ENCODE measurements at regions not wholly inside any gene's neighbourhood (a gene's known extent, or its start where the extent isn't known, plus 50 kb on each side); places are given as distances from the start of the nearest gene placed in this dataset.

DNA sequence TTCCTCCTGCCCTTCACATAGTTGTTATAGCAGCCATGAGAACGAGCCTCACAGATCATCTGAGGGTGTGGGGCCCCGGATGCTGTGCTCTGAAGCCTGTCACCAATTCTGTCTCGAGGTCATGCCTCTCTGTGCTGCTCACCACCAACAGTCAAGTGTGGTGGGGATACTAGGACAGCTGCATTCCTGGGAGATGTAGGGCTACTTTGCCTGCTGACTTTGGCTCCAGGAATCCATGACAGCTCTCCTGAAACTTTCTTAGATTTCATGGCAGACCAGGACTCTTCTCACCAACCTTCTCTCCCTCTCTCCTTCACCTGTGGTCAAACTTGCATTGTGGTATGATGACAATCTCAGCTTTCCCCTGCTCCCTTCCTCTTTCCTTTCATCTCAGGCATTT, 395.9 kb downstream of the PSAT1 start:
- FAIRE-seq: no peak
- no peak for DNase-seq (ENCODE audit: low read depth in 1 of 2, low spot score in 1 of 2)
- ChIA-PET CTCF (no interaction called here), POLR2A (no interaction called here)
- Histone ChIP-seq H3K4me2 (no peak overlapping the region), H3K27ac (no peak overlapping the region), H3K4me3 (no peak overlapping the region), H3K9me3 (no peaks in the 10 kb centered on the region), H3K4me1 (no peaks in the 10 kb centered on the region)
- no peak for ATAC-seq
- no peak for TF ChIP-seq KDM1A (IDR thresholded peaks at IDR 0.05; ENCODE audit: low read depth)
- no peak for TF ChIP-seq ZFP36 (IDR thresholded peaks at IDR 0.05; ENCODE audit: borderline replicate concordance, partially characterized antibody)
- TF ChIP-seq HES2 (IDR thresholded peaks at IDR 0.05): no peak
- no peak for TF ChIP-seq HOXB13 (CRISPR knock-in tag; IDR thresholded peaks at IDR 0.05; ENCODE audit: low read depth)
- no peak for TF ChIP-seq RCOR1 (IDR thresholded peaks at IDR 0.05; ENCODE audit: low read depth, low read length)
- no peak for TF ChIP-seq HOXA7 (CRISPR knock-in tag; IDR thresholded peaks at IDR 0.05)
- no peak for TF ChIP-seq RARB (CRISPR knock-in tag; IDR thresholded peaks at IDR 0.05)
- TF ChIP-seq RFX5 (IDR thresholded peaks at IDR 0.05): no peak
- no peak for TF ChIP-seq CHD4 (IDR thresholded peaks at IDR 0.05; ENCODE audit: borderline replicate concordance)
- no peak for TF ChIP-seq HOXB5 (CRISPR knock-in tag; IDR thresholded peaks at IDR 0.05)
- no peak for TF ChIP-seq FOSL2 (IDR thresholded peaks at IDR 0.05)
- no peak for TF ChIP-seq FOSL2 (CRISPR knock-in tag; IDR thresholded peaks at IDR 0.05)
- TF ChIP-seq NPAS2 (CRISPR knock-in tag; IDR thresholded peaks at IDR 0.05; ENCODE audit: borderline replicate concordance): no peak
- TF ChIP-seq, protein P1, sequence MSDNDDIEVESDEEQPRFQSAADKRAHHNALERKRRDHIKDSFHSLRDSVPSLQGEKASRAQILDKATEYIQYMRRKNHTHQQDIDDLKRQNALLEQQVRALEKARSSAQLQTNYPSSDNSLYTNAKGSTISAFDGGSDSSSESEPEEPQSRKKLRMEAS (IDR thresholded peaks at IDR 0.05): no peak
- no peak for TF ChIP-seq HEYL (CRISPR knock-in tag; IDR thresholded peaks at IDR 0.05)
- no peak for TF ChIP-seq POLR2AphosphoS2 (conservative IDR thresholded peaks at IDR 0.05; ENCODE audit: low read length)
- 67% methylated on average over 3 of the region's 3 CpGs for WGBS (ENCODE audit: missing lambda C conversion rate)

GRCh38 chr9:78694974-78695373, 398.0 kb downstream of the PSAT1 start:
- ATAC-seq: no peak
- ChIA-PET CTCF (interaction anchor here (0.9 to 2.0 kb wide), 2 partner anchors 13 to 540 kb away, joined by 3 to 8 read pairs; no protein-coding TSS in a partner anchor), POLR2A (no interaction called here)
- no peaks in the 10 kb centered on the region for H3K9me3 ChIP-seq
- 85% methylated on average over 7 of the region's 7 CpGs for WGBS (ENCODE audit: missing lambda C conversion rate)
- no peak overlapping the region for H3K4me2 ChIP-seq
- H3K27ac ChIP-seq: no peak overlapping the region
- no peak for FAIRE-seq
- no peaks in the 10 kb centered on the region for H3K4me1 ChIP-seq
- H3K4me3 ChIP-seq: no peak overlapping the region
- no peak for TF ChIP-seq RARB (CRISPR knock-in tag; IDR thresholded peaks at IDR 0.05)
- TF ChIP-seq RNF2 (IDR thresholded peaks at IDR 0.05; ENCODE audit: borderline replicate concordance, low read depth): no peak
- TF ChIP-seq MYC (IDR thresholded peaks at IDR 0.05; ENCODE audit: borderline replicate concordance, low read length): no peak
- TF ChIP-seq FOSL2 (IDR thresholded peaks at IDR 0.05): no peak
- TF ChIP-seq FOSL2 (CRISPR knock-in tag; IDR thresholded peaks at IDR 0.05): no peak
- no peak for TF ChIP-seq MAFK (IDR thresholded peaks at IDR 0.05; ENCODE audit: partially characterized antibody)
- no peak for TF ChIP-seq ZFP36 (IDR thresholded peaks at IDR 0.05; ENCODE audit: borderline replicate concordance, partially characterized antibody)
- no peak for TF ChIP-seq HOXB5 (CRISPR knock-in tag; IDR thresholded peaks at IDR 0.05)
- TF ChIP-seq ESRRA (IDR thresholded peaks at IDR 0.05; ENCODE audit: borderline replicate concordance, low read length): no peak
- TF ChIP-seq FOXS1 (CRISPR knock-in tag; IDR thresholded peaks at IDR 0.05): no peak
- no peak for TF ChIP-seq JUN (IDR thresholded peaks at IDR 0.05)
- no peak for TF ChIP-seq SMC3 (IDR thresholded peaks at IDR 0.05)
- TF ChIP-seq POLR2AphosphoS2 (conservative IDR thresholded peaks at IDR 0.05; ENCODE audit: low read length): no peak
- TF ChIP-seq JUNB (IDR thresholded peaks at IDR 0.05): no peak
- TF ChIP-seq RCOR1 (IDR thresholded peaks at IDR 0.05; ENCODE audit: low read depth, low read length): no peak
- TF ChIP-seq CHD4 (IDR thresholded peaks at IDR 0.05; ENCODE audit: borderline replicate concordance): no peak
- no peak for DNase-seq (ENCODE audit: low read depth in 1 of 2, low spot score in 1 of 2)

DNA sequence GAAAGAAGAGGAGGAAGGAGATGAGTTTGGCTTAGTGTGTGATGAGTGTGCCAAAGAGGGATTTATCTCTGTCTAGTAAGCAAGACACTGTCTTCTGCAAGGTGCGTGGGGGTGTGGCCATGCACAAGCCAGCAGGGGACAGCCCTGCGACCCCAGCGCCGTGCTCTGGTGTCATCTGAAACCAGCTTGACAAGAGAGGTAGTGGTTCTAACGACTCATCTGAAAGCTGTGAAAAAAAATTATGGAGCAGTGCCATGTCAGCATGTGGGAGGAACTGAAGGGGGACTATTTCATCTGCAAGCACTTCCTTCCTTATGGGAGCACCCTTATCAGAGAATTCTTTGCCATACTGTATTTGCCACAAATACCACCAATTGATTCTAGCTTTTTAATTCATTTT, 398.6 kb downstream of the PSAT1 start:
- Histone ChIP-seq H3K4me2 (no peak overlapping the region), H3K9me3 (no peaks in the 10 kb centered on the region), H3K4me3 (no peak overlapping the region), H3K4me1 (no peaks in the 10 kb centered on the region), H3K27ac (no peak overlapping the region)
- POLR2A ChIA-PET: no interaction called here
- CTCF ChIA-PET: interaction anchor here (0.9 to 2.0 kb wide), 2 partner anchors 13 to 539 kb away, joined by 3 to 8 read pairs; no protein-coding TSS in a partner anchor
- no peak for TF ChIP-seq JUNB (IDR thresholded peaks at IDR 0.05)
- TF ChIP-seq FOXS1 (CRISPR knock-in tag; IDR thresholded peaks at IDR 0.05): no peak
- no peak for TF ChIP-seq HDAC2 (IDR thresholded peaks at IDR 0.05)
- TF ChIP-seq POLR2A (IDR thresholded peaks at IDR 0.05; ENCODE audit: low read length): no peak
- no peak for TF ChIP-seq EHF (CRISPR knock-in tag; IDR thresholded peaks at IDR 0.05)
- TF ChIP-seq GATA3 (IDR thresholded peaks at IDR 0.05; ENCODE audit: borderline replicate concordance): no peak
- no peak for TF ChIP-seq RCOR1 (IDR thresholded peaks at IDR 0.05; ENCODE audit: low read depth, low read length)
- TF ChIP-seq RNF2 (IDR thresholded peaks at IDR 0.05; ENCODE audit: borderline replicate concordance, low read depth): no peak
- no peak for TF ChIP-seq KDM5A (IDR thresholded peaks at IDR 0.05)
- TF ChIP-seq ZSCAN20 (CRISPR knock-in tag; IDR thresholded peaks at IDR 0.05): no peak
- no peak for TF ChIP-seq MAZ (IDR thresholded peaks at IDR 0.05; ENCODE audit: borderline replicate concordance, low read depth, low read length)
- TF ChIP-seq TFCP2L1 (CRISPR knock-in tag; IDR thresholded peaks at IDR 0.05): no peak
- no peak for TF ChIP-seq ZNF302 (CRISPR knock-in tag; IDR thresholded peaks at IDR 0.05)
- TF ChIP-seq TP53 (CRISPR knock-in tag; IDR thresholded peaks at IDR 0.05): no peak
- TF ChIP-seq, protein P2, sequence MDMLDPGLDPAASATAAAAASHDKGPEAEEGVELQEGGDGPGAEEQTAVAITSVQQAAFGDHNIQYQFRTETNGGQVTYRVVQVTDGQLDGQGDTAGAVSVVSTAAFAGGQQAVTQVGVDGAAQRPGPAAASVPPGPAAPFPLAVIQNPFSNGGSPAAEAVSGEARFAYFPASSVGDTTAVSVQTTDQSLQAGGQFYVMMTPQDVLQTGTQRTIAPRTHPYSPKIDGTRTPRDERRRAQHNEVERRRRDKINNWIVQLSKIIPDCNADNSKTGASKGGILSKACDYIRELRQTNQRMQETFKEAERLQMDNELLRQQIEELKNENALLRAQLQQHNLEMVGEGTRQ (IDR thresholded peaks at IDR 0.05): no peak
- TF ChIP-seq KDM1A (IDR thresholded peaks at IDR 0.05; ENCODE audit: low read depth): no peak
- TF ChIP-seq E2F6 (IDR thresholded peaks at IDR 0.05; ENCODE audit: borderline replicate concordance, low read depth): no peak
- DNase-seq (ENCODE audit: low read depth in 1 of 2, low spot score in 1 of 2): no peak
- ATAC-seq: no peak
- WGBS (ENCODE audit: missing lambda C conversion rate): 75% methylated on average over 5 of the region's 5 CpGs
- FAIRE-seq: no peak
